ENCODE measurements at regions not wholly inside any gene's neighbourhood (a gene's known extent, or its start where the extent isn't known, plus 50 kb on each side); places are given as distances from the start of the nearest gene placed in this dataset.

- no peak for DNase-seq
Observed at GRCh38 chr2:59900728-59901452, 652.6 kb downstream of the BCL11A start.

GRCh38 chr2:59899692-59900091 is 653.8 kb downstream of the BCL11A start:
- no peak for DNase-seq

- DNase-seq = no peak
Observed at GRCh38 chr2:59896499-59897245, 656.8 kb downstream of the BCL11A start.

DNA sequence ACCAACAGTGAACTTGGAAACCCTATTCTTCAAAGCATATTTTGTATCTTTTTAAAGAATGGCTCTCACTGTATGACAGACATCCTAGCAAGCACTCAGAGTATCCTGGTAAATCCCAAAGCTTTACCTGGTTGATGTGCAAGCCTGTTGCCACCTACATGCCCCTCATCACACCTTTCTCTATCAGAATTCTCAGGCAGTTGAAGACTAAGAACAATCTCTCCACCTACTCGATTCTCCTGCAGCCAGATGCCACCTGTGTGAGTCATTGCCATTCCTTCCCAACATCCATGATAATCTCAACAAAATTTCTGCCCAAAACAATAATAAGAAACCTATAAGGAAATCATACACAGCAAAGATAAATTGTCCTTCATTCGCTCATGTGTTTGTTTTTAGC is 659.8 kb downstream of the BCL11A start:
- no peak for DNase-seq

DNA sequence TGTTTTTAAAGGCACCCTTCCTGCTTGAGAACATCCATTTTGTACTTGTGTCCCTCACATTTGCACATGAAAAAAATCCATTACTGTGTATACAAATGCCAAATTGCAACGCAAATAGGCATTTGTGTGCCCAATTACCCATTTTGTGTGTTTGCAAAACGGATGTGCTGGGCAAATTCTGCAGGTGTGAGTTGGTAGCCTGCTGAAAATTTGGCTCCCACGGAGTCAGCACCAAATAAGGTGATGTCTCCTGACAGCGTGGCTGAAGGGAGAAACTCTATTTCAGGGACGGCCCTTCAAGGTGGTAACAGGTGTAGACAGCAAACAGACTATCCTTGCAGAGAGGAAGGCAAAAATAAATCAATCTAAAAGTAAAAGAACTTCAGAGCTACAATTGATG is 661.1 kb downstream of the BCL11A start:
- DNase-seq = no peak

- DNase-seq = no peak
Observed at GRCh38 chr2:59889305-59889704, 664.1 kb downstream of the BCL11A start.

GRCh38 chr2:59888706-59889105 is 664.7 kb downstream of the BCL11A start:
- DNase-seq = no peak

DNA sequence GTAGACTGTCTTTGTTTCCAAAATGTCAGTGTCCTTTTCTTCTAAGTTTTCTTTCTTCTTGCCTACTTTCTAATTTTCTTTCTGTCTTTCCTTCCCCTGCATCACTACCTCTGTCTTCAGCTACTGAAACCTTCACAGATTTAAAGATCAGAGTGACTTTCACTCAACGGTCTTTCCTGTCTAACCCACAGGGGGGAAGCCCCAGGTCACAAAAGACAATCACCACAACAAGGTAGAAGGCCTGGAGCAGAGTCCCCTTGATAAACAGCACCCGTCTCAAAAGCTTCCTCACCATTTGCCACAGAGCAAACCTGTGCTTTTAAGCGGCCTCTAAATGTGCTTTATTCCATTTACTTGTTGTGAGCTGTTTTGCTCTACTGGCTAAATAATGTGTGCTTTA is 665.4 kb downstream of the BCL11A start:
- no peak for DNase-seq

DNA sequence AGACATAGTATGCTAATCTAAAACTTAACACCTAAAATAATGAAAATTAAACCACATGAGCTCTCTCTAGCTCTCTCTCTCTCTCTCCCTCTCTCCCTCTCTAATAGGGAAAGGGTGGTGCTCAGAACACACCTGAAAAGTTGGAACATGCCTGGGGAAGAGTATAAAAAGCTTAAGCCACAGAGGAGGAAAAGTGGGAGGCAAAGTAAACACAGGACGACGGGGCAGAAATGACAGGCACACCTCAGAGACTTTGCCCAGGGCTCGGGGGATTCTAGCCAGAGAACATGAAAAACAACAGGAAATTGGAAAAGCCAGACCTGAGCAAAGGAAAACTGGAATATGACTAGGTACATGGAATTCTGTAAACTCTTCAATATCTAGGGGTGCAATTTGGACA is 666.1 kb downstream of the BCL11A start:
- no peak for DNase-seq

GRCh38 chr2:59886759-59887158 is 666.7 kb downstream of the BCL11A start:
- DNase-seq = no peak

DNA sequence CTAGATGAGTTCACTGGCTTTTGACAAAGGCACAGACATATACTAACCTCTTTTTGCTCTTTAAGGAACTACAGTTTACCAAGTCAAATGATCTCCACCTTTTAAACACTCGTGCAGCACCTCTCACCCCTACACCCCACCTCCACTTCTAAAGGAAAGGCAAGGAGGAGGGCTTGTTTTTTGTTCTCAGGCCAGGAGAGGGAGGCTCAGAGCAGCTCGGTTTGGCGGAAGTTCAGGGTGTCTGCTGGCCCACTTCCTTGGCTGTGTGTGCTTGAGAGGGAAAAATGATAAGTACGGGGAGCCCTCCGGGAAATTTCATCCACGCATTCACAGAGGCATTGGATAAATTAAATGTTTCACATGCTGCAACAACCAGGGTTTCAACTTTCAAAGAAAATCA is 667.9 kb downstream of the BCL11A start:
- DNase-seq = peak; percentile 40

DNA sequence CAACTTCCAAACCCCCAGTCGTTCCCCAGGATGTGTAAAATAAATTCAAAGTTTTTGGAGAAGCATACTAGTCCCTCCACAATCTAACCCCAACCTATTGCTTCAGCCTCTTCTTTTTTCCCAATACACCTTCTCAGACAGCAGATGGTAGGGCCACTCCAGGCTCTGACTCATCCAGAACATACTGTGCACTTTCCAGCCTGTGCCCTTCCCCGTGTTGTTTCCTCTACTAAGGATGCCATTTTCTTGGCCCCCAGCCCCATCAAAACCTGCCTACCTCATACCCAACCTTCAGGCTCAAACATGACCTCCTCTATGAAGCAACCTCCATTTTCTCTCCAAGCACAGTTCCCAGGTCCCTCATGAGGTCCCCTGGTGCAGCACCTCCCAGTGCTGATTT is 669.3 kb downstream of the BCL11A start:
- DNase-seq = no peak

GRCh38 chr2:59882822-59883221 is 670.6 kb downstream of the BCL11A start:
- no peak for DNase-seq

DNA sequence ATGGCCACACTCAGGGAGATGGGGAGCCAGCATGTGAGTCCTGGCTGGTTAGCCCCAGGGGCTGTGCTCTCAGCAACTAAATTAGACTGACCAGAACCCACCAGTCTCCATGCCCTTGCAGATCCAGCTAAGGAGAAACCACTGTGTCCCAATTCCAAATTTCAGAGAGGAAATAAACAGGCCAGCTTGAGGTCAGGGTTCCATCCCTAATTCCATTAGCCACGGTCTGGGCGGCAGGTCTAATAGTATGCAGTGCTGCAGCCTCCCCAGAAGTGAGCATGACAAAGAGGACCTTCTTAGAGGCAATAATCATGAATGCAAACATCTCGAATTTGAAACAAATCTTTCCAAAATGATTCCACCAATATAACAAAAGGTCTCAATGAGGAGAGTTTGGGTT is 671.2 kb downstream of the BCL11A start:
- no peak for DNase-seq

DNA sequence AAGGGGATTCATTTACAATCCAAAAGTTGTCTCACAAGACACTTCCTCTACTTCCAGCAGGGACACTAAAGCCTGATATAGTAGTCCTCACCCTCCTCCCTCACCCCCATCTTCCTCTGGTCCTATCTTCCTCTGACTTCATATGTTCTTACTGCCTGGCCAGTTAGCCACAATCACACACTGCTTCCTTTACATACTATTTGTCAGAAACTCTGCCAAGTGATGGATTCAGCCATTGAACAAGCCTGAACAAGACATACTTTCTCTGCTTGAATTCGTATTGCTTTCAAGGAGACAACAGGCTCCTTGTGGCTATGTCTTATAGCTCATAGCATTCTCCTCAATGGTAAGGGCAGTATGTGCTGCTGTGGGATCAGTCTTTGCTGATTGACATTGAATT is 672.2 kb downstream of the BCL11A start:
- DNase-seq = no peak

- no peak for DNase-seq
Observed at GRCh38 chr2:59879700-59880131, 673.7 kb downstream of the BCL11A start.

DNA sequence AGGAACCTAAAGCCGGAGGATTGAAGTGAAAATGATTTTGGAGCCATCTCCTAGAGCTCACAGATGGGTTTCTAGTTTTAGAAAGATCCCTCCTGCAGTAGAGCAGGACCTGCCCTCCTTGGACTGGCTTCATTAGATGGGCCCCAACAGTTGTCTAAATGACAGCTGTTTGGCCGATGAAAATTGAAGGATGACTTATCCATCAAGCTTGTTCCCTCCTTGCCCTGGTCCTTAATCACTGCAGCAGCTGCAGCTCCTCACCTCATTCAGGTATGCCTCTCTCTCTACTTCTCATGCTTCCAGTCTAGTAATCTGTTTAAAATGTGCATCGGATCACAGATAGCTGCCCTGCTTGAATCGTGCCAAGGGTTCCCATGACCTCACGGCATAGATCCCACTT is 677.6 kb downstream of the BCL11A start:
- no peak for DNase-seq

DNA sequence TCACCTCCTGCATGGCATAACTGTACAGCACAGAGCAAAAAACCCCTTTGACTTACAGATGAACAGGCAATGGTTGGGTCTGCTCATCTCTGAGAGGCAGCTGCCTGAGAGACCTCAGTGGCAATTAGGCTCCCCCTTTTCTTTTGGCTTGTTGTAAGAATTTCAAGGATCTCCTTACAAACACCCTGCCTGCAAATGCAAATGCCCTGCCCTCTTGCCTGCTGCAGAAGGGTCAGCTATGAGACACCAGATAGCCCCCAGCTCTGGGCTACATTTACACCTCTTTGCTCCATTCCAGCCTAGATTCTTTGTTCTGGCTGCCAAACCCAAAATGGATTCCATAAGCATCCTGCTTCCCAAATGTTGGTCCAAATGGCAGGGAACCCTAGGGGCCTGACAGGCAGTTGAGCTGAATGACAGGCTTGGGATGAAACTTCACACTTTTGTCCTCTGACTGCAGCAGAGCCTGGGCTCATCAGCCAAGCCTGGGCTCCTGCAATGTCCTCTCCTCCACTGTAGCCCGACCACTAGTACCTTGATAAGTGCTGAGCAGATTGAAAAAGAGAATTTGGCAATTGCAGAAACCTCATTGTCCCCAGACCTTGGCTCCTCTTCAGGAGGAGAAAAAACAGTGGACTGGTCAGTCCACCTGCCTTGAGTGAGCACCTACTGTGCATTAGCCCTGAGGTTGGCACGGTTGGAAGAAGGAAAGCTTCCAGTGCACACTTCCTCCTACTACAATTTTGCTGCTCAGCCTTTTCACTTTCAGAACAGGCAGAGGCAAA is 678.3 kb downstream of the BCL11A start:
- DNase-seq = no peak

- no peak for DNase-seq
Observed at GRCh38 chr2:59874361-59874760, 679.1 kb downstream of the BCL11A start.

GRCh38 chr2:59871830-59872229 is 681.6 kb downstream of the BCL11A start:
- DNase-seq = no peak

GRCh38 chr2:59868981-59869380 is 684.5 kb downstream of the BCL11A start:
- DNase-seq = no peak

GRCh38 chr2:59866436-59866835 is 687.0 kb downstream of the BCL11A start:
- no peak for DNase-seq

DNA sequence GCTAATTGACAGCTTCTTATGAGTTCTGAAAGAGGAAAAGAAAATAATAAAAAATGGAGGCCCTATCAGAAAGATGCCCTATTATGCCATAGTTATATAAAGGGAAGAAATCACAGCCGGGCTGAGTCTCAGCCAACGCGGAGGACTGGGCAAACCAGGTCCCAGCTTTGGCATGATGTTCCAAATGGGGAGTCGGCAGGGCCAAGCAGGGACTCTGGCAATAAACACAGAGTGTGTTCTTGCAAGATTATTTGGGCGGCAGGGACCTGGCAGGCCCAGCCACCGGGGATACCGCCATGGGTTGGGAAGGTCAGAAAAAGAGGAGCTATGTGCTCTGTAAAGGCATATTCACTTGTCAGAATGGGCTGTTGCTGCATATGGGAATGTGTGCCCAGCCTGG is 694.9 kb downstream of the BCL11A start:
- DNase-seq = no peak

DNA sequence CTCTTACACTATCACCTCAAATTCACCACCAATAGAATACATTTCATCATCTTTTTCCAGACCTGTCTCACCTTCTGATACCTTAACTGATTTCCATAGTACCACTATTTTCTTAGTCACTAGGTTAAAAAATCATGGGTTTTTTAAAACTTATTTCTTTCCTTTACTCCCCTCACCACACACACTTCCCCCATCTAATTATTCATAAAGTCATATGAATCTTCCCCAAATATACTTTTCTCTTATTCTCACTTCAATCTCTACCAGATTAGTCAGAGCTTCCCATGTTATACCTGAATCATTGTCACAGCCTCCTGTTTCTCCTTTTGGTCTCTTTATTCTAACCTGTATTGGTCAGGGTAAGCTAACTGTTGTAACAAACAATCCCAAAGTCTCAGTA is 696.3 kb downstream of the BCL11A start:
- no peak for DNase-seq
